Body of pancreas (tissue), 4 donors: ENCODE measurements at regions not wholly inside any gene's neighbourhood (a gene's known extent, or its start where the extent isn't known, plus 50 kb on each side); places are given as distances from the start of the nearest gene placed in this dataset.
"Not testable (repeated sequence)": the region's sequence is repeated elsewhere in the genome, so short reads cannot be mapped to it uniquely, and the experiment has no call there.

ENCODE experiments used
- POLR2A ChIP-seq, 3 donors: fragments of 450-650 bp; IDR thresholded peaks; one replicate each; pipeline ENCODE4 v1.6.1; 2016; ENCODE audit warnings: antibody characterized with exemption in 3 of 3, mild to moderate bottlenecking in 2 of 3
- TF ChIP-seq, protein P1 (sequence below), 7 experiments: fragments of 450-650 bp in 4 of 7; fragments of 200-600 bp in 3 of 7; sonication (generic) in 3 of 7; IDR thresholded peaks; one replicate each; pipeline ENCODE4 v1.5.1; 2016 to 2019; ENCODE audit warnings: antibody characterized with exemption in 7 of 7

DNA sequence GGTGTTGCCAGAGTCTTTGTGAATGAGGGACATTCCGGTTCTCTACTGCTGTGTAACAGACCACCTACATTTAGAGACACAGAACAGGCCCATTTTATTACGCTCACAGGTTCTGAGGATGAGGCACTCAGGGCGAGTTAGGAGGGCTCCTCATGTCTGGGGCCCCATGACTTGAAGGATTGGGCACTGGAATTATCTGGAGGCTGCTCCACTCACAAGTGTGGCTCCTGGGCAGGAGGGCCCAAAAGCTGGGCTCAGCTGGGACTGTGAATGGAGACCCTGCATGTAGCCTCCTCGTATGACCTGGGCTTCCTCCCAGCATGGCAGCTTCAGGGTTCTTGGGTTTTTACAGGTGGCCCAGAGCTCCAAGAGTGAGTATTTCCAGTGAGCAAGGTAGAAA, 52.9 kb upstream of the MSMB start:
- TF ChIP-seq, protein P1, sequence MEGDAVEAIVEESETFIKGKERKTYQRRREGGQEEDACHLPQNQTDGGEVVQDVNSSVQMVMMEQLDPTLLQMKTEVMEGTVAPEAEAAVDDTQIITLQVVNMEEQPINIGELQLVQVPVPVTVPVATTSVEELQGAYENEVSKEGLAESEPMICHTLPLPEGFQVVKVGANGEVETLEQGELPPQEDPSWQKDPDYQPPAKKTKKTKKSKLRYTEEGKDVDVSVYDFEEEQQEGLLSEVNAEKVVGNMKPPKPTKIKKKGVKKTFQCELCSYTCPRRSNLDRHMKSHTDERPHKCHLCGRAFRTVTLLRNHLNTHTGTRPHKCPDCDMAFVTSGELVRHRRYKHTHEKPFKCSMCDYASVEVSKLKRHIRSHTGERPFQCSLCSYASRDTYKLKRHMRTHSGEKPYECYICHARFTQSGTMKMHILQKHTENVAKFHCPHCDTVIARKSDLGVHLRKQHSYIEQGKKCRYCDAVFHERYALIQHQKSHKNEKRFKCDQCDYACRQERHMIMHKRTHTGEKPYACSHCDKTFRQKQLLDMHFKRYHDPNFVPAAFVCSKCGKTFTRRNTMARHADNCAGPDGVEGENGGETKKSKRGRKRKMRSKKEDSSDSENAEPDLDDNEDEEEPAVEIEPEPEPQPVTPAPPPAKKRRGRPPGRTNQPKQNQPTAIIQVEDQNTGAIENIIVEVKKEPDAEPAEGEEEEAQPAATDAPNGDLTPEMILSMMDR (IDR thresholded peaks at IDR 0.05) = not testable (repeated sequence)
- not testable (repeated sequence) for TF ChIP-seq POLR2A (IDR thresholded peaks at IDR 0.05)
